NCI-H1417 (cell line): ENCODE measurements at regions not wholly inside any gene's neighbourhood (a gene's known extent, or its start where the extent isn't known, plus 50 kb on each side); places are given as distances from the start of the nearest gene placed in this dataset.

Experiments used
- DNase-seq, 3 experiments: peaks; one replicate each; lab custom pipeline; 2025; lab: John Stamatoyannopoulos, UW

DNA sequence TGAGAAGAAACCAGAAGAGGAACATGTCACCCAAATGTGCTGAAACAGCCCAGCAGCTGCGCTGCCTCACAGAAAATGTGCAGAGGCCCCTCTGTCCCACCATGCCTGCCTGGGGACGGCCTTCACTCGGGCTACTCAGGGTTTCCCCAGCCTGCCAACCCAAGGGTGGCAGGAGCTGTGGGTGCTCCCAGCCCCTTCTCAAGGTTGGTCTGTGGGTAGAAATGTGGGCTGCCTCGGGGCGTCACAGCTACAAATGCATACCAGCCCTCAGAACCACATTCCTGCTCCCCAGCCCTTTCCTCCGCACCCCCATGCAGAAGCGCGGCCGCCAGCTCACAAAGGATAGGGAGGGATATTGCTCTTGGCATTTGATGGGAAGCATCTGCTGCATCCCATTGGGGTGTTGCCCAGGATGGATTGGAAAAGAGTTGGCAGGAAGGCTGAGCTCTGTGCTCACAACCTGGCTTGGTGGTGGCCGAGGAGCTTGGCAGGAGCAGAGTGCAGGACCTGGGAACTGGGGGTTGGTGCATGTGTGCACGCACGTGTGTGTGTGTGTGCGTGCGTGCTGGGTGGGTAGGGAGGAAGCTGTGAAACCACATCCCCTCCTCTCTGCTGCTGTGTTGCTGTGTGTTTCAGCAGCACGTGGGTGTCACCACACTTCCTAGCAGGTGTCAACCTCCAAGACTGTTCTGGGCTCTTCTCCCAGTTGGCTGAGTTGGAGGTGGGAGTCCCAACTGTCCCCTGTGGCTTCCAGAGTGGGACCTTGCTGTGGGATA lies 304.4 kb downstream of the SEC14L1 start:
- no peak for DNase-seq

DNA sequence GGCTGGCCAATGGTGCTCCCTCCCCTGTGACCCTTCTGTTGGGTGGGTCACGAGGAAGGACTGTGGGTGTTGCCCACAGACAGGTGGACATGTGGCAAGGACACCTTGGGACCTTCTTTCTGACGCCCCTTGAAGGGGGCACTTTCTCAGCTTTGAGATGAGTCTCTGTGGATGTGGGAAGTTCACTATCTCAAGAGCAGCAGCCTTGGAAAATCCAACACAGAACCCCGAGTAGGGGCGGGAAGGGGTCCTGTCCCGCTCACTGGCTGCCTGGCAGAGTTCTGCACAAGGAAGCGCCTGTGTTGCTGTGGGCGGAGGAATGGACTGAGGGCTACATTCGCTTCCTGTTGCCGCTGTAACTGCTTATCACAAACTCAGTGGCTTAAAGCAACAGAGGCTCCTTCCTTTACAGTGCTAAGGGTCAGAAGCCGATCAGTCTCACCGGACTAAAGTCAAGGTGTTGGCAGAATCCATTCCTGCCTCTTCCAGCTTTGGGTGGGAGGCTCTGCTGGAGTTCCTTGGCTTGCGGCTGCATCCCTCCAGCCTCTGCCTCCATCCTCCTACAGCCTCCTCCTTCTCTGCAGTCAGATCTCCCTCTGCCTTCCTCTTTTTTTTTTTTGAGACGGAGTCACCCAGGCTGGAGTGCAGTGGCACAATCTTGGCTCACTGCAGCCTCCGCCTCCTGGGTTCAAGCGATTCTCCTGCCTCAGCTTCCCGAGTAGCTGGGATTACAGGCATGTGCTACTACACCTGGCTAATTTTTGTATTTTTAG lies 305.2 kb downstream of the SEC14L1 start:
- DNase-seq = no peak

DNA sequence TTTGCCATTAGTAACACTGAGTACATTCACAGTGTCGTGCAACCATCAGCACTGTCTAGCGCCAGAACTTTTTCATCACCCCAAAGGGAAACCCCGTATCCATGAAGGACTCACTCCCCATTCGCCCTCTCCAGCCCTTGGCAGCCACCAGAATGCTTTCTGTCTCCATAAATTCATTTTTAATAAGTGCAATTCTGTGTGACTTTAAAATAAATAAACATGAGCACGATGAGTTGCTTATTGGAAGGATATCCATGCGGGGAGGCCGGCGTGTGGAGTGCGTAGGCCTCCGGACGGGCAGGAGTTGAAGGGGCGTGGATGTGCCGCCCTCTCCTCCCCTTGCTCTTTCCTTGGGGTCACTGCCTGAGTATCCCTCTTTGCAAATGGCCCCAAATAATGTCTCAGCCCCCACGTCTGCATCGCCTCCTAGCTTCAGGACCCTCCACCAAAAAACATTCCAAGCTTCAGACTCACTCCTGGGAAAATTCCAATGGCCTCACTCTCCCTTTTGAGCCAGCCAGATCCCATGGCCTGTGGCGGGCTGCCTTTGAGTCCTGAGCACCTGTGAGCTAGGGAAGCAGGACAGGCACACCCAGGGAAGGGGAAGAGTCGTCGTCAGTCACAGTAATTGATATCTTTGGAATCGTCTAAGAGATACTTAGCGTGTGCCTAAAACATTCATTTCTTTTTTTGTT lies 306.3 kb downstream of the SEC14L1 start:
- no peak for DNase-seq

DNA sequence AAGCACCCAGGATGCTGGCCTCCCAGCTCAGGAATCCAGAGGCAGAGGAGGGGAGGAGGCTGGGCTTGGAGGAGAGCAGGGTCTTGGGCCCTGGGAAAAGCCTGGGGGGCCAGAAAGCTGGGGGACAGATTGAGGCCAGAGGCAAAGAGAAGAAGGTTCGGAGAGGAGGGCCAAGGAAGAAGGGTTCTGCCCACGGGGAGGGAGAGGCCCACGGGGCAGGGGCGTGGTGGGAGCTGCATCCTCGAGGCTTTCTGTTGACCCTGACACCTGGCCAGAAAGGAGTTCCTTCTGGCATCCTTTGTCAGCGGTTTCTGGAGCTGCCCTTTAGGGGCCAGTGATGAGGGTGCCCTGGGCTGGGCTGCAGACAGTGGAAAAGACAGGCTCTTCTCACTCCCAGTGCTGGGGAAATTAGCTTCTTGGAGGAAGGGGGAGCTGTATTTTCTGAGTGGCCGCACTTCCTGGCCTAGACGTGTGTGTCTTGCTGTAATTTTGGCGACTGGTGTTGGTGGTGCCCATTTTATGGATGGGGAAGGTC lies 308.7 kb downstream of the SEC14L1 start:
- no peak for DNase-seq

DNA sequence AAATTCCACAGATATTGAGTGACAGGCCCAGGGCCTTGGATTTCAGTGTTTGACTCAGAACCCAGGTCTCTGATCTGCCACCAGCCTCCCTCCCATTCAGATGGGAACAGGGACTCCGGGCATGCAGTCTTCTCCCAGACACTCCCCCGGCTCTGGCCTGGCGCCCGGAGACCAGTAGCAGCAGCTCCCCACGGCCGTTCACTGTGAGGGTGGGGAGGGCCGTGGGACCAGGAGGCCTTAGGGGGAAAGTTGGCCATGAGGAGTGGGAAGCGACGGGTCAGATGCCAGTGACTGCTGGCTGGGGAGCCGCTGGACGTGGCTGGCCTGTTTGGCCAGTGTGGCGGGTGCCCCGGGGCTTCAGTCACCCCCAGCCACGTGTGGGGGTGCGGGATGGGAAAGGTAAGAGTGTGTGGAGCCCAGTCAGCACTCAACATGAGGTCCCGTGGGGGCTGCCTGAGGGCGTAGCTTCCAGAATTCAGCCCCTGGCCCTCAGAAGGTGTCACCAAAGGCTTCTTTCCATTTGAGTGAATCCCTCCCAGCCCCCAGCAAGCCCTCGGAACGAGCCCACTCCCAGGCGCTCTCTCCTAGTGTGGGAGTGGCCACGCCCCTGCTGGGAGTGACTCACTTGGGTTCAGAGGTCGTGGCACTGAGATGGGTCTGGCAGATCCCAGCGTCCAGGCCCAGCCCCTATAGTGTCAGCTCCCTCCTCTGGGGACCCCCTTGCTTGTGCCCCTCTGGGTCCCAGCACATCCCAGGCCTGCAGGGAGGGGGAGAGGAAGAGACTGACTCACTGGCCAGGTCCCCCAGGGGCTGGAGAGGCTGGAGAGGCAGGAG lies 309.4 kb downstream of the SEC14L1 start:
- DNase-seq = peak in 1 of 3 experiments; percentile 24

DNA sequence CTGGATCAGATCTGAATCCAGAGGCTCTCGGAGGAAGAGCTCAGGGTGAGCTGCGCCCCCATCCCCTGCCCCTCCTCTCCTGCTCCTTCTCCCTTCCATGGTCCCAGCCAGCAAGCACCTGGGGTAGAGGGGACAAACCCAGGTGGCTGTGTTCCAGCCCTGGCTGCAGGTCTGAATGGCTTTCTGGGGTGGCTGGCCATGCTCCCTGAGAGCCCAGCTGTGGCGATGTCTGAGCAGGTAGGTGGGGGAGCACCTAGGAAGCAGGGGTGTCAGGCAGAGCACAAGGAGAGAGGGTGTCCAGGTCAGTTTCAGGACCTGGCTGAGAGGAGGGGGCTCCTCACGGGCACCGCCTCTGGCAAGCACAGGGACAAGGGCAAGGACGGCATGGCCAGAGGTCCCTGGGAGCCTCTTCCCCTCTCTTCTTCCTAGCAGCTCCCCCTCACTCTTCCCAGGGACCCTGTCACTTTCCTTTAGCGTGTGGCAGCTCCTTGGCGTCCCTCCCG lies 310.0 kb downstream of the SEC14L1 start:
- peak in 1 of 3 experiments; percentile 50 for DNase-seq

DNA sequence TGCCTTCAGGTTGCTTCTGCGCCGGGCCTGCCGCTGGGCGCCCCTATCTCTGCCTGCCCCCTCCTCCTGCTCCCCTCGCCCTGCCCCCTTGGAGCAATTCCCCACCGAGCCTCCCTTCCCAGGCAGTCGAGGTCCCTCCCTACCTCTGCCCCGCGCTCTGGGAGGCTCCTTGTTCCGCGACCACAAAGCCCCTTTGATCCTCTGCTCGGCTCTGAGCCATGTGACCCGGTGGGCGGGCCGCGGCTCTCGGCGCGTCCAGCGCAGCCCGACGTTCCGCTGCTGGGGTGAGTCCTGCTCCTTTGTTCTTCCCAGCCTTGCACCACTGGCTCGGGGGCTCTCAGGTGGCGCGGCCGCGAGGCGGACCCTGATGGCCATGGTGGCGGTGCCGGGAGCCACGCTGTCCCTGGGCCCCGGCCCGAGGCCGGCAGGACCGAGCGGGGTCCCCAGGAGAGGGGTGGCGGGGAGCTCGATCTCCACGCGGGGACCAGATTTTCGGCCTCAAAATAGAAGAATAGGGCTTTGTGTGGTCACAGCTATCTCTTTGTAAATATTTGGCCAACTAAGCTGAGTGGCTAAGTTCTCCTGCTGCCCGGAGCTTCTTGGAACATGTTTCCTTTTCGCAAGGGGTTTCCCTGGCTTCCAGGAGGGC lies 310.6 kb downstream of the SEC14L1 start:
- peak in 2 of 3 experiments; percentile 70 to 86 for DNase-seq

DNA sequence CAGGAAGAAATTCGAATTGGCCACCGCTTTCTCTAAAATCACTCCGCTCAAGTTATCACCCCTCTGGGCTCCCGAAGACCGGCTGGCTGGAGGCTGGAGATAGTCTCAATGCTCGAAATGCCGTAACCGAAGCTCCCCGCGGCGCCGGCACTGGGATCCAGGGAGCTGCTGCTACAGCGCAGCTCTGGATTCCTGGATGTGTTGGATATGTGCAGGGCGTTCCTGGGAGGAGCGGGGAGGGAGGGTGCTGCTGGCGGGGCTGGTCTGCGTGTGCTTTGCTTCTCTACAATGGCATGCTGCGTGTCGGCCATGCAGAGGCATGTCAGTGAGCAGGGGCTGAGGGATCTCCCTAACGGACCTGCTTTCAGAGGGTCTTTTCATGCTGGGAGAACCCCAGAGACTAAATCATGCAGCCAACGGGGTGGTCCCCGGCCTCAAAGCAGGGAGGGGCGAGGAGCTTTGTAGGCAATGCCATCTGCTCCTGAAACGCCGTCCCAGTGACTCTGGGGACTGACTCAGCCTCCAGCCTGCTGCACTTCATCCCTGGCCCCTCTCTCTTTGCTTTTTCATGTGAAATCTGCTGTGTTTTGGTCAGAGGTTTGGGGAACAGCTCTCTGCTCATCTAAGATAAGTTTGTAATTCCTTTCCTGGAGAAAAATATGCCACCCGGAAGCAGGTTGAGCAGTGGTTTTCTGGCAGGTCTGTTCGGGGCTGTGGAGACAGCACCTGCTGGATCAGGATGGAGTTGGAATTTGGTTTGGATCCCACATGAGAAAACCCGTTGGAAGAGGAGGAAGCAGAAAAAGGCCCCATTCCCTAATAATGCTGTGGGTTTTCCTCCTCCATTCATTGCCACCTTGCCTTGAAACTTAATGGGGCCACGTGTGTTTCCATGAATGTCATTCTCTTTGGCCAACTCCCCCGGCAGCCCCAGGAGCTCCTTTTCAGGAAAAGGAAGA lies 311.4 kb downstream of the SEC14L1 start:
- DNase-seq = peak in 2 of 3 experiments; percentile 73 to 84

DNA sequence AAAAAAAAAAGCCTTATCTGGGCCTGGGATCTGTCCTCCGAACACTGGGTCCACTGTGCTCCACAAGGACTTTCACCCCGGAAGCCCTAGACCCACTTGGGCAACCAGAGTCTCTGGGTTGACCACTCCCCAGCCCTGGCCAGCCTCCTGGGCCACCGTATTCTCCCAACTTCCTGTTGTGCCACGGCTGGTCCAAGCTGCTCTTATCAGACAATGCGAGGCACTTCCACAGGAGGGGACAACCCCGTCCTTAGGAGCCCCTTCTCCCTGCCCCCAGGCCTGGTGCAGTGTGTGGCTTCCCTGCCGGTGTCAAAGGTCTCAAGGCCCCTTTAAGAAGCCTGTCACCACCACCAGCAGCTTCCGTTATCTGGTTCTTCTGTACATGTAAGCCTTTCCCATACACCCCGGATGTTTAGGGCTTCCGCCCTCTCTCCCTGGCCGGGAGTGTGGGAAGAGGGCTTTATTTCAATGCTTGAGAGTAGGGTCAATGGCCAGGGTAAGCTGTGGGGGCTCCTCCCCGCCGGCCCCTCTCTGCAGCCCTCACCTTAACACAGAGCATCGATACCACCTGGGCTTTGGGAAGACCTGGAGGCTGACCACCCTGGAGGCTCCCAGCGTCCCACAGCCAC lies 313.0 kb downstream of the SEC14L1 start:
- DNase-seq = no peak

DNA sequence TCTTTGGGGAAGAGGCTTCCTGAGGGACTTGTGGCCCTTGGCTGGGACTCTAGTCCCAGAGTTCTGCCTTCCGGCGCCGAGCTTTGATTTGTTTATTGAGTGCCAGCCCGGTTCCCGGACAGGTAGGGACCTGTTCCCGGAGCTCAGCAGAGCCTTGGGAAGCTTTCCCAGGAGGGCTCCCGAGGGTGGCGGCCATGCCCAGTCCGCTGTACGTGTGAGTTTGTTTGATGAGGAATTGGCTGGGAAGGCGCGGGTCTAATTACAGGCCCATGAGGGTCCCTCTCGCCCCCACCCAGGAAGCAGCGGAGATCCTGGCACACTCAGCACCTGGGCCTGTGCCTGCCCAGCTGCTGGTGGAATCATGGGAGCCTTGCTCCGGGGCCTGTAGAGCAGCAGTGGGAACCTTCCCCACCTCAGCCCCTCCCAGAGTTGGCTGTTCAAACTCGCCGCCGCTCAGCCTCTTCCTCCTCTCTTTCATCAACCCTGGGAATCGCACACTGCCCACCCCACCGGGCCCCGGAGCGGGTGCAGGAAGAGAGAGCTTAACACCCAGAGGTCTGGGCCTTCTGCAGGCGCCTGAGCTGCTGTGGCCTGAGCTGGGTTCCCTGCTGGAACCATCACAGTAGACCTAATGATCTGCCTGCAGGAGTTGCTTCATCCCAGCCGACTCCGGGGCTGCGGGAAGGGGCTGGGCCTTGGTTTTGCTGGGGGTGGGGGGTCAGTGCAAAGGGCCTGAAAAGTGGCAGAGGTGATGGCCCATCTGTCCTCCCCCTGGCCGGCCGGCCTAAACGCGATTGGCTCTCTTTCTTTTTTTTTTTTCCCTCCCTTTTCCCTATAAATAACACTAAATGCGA lies 313.7 kb downstream of the SEC14L1 start:
- DNase-seq = peak in 1 of 3 experiments; percentile 7

DNA sequence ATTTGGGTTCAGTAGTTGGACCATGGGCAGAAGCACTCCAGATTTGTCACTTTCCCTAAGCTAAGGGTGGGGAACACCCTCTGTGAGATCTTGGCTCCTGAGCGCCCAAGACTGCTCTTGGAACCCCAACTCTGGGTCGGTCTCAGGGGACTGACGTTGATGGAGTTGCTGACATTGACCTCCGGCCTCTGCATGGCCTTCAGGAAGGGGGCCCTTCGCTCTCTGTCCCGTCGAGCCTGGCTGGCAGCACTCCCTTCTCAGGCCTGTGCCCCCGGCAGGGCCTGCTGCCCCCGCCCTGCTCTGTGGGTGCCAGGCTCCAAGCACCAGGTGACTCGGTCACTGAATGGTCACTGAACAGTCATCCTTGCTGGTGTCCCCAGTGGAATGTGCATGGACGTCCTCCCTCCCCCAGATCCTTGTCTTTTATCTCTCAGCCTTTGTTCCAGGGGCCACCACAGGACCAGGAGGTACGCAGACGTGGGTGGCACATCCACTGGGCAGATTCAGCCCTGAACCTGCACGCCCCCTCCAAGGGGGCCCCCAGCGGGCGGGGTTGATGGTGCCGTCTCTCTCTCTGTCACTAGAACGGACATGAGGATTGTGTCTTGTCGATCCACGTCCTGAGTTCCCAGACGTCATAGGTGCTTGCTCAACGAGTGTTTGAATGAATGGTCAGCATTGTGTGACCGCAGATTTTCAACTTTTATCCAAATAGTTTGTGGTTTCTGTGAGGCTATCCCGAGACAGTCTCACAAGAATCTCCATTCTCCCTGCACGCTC lies 314.5 kb downstream of the SEC14L1 start:
- no peak for DNase-seq

DNA sequence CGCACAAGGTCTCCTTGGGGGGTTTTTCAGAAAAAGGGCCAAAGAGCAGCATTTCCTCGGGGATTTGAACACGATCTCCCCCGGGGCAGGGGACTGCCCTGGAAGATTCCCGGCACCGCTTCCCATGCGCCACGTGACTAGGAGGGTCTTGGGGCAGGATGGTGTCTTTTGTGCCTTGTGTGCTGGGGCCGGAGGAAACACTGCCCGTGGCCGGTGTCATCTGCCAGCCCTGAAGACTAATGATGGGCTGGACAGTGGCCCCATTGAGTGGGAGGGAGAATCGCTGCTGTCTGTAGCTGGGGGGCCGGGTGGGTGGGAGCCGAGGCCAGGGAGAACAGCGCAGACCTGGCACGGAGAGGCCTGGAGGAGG lies 315.1 kb downstream of the SEC14L1 start:
- DNase-seq = no peak

DNA sequence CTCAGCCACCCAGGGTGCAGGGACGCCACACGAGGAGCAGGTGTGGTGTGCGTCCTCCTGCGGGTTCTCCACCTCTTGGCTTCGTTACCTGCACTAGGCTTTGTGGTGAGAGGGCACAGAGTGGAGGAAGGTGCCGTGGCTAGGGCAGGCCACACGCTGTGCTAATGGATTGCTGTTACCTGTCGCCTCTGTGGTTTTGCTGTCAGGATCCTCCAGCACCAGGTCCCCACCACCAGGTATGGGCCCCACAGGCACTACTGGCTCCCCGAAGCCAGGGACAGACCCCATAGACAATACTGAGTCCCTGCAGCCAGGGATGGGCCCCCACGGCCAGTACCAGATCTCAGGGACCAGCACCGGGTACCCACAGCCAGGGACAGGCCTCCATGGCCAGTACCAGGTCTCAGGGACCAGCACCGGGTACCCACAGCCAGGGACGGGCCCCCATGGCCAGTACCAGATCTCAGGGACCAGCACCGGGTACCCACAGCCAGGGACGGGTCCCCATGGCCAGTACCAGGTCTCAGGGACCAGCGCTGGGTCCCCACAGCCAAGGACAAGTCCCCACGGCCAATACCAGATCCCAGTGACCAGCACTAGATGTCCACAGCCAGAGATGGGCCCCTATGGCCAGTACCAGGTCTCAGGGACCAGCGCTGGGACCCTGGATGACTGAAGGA lies 315.6 kb downstream of the SEC14L1 start:
- no peak for DNase-seq

DNA sequence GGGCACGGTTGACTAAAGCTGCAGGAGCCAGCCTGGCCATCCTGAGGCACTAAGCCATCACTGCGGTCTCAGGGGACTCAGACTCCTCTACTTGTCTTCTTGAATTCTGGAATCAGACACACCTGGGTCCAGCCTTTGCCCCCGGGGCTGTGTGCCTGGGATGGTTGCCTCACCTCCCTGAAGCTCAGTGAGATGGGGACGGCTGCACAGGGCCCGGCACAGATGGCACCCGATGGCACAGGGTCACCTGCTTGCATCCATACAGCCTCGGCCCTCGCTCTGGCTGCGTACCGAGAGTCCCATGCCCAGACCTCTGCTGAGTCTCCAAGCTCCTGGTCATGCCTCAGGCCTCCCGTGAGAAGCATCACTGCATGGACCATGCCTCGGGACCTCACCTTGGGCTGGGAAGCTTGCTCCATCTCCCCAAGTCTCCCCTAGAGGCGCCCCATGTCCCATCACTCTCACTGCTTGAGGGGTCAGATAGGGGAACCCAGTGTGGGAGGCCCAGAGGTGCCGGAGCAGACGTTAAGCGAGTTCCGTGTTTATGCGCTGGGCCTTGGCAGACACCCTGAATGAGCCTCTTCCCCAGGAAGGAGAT lies 316.3 kb downstream of the SEC14L1 start:
- no peak for DNase-seq

DNA sequence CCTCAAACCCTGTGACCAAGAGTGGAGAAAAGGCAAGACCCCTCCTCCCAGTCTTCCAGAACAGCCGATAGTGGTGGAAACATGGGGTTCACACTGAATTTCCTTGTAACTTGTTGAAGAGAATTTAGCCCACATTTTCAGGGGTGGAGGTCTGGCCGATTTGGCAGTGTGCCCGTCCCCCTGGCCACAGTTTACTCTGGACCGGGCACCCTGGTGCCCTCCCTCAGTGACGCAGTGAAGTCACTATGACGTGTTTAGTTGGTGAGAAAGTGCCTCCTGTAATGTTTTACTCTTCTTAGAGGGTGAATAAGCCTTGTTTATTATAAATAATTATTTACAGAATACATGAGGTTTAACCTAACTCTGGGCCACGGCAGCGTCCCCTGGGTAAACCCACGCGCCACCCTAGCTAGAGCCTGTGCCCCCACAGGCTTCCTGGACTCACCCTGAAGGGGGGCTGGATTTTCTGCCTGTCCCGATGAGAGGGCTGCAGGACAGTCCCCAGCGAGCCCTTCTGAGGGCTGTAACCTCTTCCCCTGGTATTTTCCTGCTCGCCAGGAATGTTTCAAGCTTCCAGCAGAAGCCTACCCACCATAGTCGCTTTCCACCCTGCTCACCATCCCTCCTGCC lies 316.9 kb downstream of the SEC14L1 start:
- DNase-seq = no peak
